Left lung (tissue), 4 donors: ENCODE measurements at regions not wholly inside any gene's neighbourhood (a gene's known extent, or its start where the extent isn't known, plus 50 kb on each side); places are given as distances from the start of the nearest gene placed in this dataset.
"Not testable (repeated sequence)": the region's sequence is repeated elsewhere in the genome, so short reads cannot be mapped to it uniquely, and the experiment has no call there.

ENCODE experiments used
- ATAC-seq: fragments of 200-7000 bp; cut with Tn5 transposase; one replicate; pipeline ENCODE4 v1.9.1; 2020; ENCODE audit warnings: moderate library complexity
- DNase-seq, 4 donors: peaks; one replicate each; pipeline ENCODE4 v3.0.0-alpha.2; 2013 to 2020
- H3K27ac ChIP-seq, 2 donors: fragments of 200-600 bp; sonication (generic) in 1 of 2; one replicate each; pipeline versions ENCODE4 v1.5.0 to v1.8.0; 2020 to 2021
- H3K27me3 ChIP-seq, 2 donors: fragments of 200-600 bp; sonication (generic) in 1 of 2; one replicate each; pipeline versions ENCODE4 v1.5.0 to v1.8.0; 2020 to 2021
- H3K36me3 ChIP-seq, 2 donors: fragments of 200-600 bp; sonication (generic) in 1 of 2; one replicate each; pipeline versions ENCODE4 v1.5.0 to v1.8.0; 2020 to 2021
- H3K4me1 ChIP-seq, 2 donors: fragments of 200-600 bp; one replicate each; pipeline ENCODE4 v1.8.0; 2021
- H3K4me3 ChIP-seq, 2 donors: fragments of 200-600 bp; sonication (generic) in 1 of 2; one replicate each; pipeline versions ENCODE4 v1.5.0 to v1.8.0; 2020 to 2021; ENCODE audit warnings: mild to moderate bottlenecking in 1 of 2
- H3K9me3 ChIP-seq, 2 donors: fragments of 200-600 bp; sonication (generic) in 1 of 2; one replicate each; pipeline versions ENCODE4 v1.5.0 to v1.8.0; 2020 to 2021
- intact Hi-C, 2 donors: fragments of 100-400 bp; cut with DNase I; formaldehyde crosslinking; loops; one replicate each; pipeline versions ENCODE4 v1.11.2 to v1.14.2; 2022
- TF ChIP-seq, protein P1 (sequence below), 2 donors: fragments of 200-600 bp; sonication (generic) in 1 of 2; IDR thresholded peaks; one replicate each; pipeline versions ENCODE4 v1.5.0 to v1.8.0; 2021; ENCODE audit warnings: antibody characterized with exemption in 2 of 2
- donor health status: DM: no; HTN: yes; CAD: no.
- donor health status: DM: no; HTN: no; CAD: no.

DNA sequence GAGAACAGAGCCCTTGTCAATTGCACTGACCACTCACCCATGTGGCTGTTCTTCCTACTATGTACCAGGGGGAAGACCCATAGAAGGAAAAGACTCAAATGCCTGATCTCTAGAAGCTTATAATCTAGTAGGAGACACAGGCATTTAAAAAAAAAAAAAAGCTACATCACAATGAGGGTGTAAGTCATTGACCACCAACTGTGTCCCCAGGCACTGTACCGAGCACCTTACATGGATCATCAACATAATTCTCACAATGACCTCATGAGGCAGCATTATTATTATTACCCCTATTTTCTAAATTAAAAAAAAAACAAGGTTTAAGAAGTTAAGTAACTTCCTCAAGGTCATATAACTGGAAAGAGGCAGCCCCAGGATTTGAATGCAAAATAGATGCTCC is 247.4 kb downstream of the SHOX2 start:
- ATAC-seq, result no peak
- H3K9me3 ChIP-seq, result no peaks in the 10 kb centered on the region

DNA sequence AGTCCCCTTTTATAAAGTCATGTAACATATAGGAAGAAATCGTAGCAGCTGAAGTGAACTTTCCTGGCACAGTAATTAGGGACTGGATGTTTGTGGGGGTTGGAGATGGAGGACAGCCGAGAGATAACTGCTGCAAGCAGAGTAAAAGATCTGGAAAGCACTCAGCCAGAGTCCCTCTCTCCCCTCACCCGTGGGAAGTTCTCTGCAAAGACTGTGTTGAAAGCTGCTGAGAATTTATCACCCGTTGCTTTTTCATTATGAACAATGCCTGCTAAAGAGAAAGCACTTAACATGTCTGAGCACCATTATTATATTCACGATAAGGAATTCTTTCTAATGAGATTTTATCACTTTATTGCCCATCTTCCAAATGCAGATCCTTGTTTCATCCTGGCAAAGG is 248.8 kb downstream of the SHOX2 start:
- Histone ChIP-seq H3K9me3 (no peaks in the 10 kb centered on the region), H3K36me3 (no peaks in the 10 kb centered on the region), H3K27ac (no peak overlapping the region), H3K27me3 (no peaks in the 10 kb centered on the region), H3K4me3 (no peak overlapping the region), H3K4me1 (no peaks in the 10 kb centered on the region)
- ATAC-seq, result no peak
- no peak for DNase-seq
- TF ChIP-seq, protein P1, sequence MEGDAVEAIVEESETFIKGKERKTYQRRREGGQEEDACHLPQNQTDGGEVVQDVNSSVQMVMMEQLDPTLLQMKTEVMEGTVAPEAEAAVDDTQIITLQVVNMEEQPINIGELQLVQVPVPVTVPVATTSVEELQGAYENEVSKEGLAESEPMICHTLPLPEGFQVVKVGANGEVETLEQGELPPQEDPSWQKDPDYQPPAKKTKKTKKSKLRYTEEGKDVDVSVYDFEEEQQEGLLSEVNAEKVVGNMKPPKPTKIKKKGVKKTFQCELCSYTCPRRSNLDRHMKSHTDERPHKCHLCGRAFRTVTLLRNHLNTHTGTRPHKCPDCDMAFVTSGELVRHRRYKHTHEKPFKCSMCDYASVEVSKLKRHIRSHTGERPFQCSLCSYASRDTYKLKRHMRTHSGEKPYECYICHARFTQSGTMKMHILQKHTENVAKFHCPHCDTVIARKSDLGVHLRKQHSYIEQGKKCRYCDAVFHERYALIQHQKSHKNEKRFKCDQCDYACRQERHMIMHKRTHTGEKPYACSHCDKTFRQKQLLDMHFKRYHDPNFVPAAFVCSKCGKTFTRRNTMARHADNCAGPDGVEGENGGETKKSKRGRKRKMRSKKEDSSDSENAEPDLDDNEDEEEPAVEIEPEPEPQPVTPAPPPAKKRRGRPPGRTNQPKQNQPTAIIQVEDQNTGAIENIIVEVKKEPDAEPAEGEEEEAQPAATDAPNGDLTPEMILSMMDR (IDR thresholded peaks at IDR 0.05), result no peak
- intact Hi-C loops, result no loop called here

More for the DNA sequence above, 247.4 kb downstream of the SHOX2 start:
- no peak overlapping the region for H3K4me3 ChIP-seq
- no peak overlapping the region for H3K27ac ChIP-seq
- H3K4me1 ChIP-seq, result no peaks in the 10 kb centered on the region
- intact Hi-C loops, result no loop called here
- H3K27me3 ChIP-seq, result no peaks in the 10 kb centered on the region
- no peaks in the 10 kb centered on the region for H3K36me3 ChIP-seq
- DNase-seq, result no peak
- TF ChIP-seq, protein P1 (IDR thresholded peaks at IDR 0.05), result no peak

DNA sequence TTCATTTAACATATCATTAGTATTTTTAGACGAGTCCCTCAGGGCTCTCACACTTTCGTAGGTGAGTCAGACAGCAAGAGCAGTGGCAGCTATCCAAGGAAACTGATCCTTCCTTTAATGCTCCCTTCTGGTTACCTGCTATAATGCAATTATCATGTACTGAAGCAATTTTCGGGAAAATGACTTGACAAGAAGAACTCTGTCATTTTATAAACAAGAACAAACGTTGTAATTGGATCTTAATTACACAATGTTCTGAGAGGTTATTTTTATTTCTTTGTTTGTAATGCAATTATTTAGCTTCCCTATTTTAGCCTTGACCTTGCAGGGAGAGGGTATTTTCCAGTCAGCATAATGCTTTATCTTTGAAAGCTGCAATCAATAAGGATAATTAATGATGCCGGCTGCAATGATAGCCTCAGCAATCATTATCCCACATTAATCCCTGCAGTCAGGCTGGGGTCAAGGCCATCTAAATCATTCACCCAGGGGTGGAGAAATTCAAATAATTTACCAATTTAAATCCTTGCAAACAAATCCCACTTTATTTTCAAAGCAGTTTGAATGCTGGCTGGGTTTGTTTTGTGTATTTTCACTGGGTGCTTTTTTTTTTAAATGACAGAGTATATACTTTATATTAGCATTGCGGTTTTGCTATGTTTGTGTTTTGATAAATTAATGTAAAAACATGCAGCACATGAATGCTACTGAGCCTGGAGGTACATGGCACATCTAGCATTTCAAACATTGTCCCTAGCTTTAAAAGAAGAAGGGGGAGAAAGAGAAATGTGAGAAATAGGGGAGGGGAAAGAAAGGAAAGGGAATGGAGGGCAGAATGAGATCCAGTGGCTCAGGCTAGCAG is 249.9 kb downstream of the SHOX2 start:
- H3K27me3 ChIP-seq, result no peaks in the 10 kb centered on the region
- H3K9me3 ChIP-seq, result no peaks in the 10 kb centered on the region
- no peak overlapping the region for H3K4me3 ChIP-seq
- TF ChIP-seq, protein P1 (IDR thresholded peaks at IDR 0.05), result no peak
- DNase-seq (no peak), ATAC-seq (no peak)
- intact Hi-C loops, result no loop called here
- no peaks in the 10 kb centered on the region for H3K36me3 ChIP-seq
- no peaks in the 10 kb centered on the region for H3K4me1 ChIP-seq
- no peak overlapping the region for H3K27ac ChIP-seq

DNA sequence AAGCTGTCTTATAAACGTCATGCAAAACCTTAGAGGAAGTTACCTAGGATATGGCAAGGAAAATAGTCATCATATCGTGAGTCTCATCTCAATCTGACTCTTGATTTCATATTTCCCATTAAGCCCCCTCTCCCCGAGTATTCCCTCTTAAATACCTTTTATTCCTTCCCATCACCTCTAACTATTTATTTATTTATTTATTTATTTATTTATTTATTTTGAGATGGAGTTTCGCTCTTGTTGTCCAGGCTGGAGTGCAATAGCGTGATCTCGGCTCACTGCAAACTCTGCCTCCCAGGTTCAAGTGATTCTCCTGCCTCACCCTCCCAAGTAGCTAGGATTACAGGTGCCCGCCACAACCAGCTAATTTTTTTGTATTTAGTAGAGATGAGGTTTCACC is 260.4 kb downstream of the SHOX2 start:
- ATAC-seq, intact Hi-C loops, H3K9me3 ChIP-seq, H3K27me3 ChIP-seq, H3K4me3 ChIP-seq, H3K4me1 ChIP-seq, H3K36me3 ChIP-seq, H3K27ac ChIP-seq, DNase-seq: not testable (repeated sequence)

DNA sequence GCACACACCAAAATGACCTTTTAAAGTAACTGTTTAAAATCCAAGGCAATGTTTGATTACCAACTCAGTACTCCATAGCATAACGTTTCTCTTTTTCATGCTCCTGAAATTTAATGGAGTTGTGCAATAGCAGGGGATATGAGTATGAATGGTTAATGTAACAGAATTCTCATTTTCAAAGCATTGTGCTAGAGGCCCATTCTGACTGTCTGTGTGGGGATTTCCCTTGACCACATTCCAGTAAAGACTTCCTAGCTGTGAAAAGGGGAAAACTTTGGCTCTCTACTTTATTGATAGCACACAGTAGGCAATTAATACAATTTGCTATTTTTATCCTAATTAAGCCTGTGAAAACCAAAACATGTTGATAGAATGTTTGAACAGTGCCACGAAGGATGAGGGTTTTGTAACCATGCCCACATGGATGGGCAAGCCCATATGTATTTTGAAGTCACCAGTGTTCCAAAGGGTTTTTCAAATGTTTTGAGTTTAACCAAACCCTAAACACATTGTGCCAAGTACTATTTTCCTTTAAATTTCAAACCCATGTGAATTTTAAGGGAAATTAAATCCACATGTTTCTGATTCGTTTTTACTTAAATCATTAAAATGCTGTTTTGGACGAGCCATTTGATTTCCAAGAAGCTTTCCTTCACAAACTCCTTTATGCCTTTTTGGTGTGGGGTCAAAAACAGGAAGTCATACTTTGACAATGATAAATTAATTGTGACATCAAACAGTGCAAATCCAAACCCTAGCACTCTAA is 261.2 kb downstream of the SHOX2 start:
- ATAC-seq (no peak), DNase-seq (no peak)
- H3K27ac ChIP-seq, result no peak overlapping the region
- no peak overlapping the region for H3K4me3 ChIP-seq
- TF ChIP-seq, protein P1 (IDR thresholded peaks at IDR 0.05), result no peak
- intact Hi-C loops, result no loop called here
- H3K4me1 ChIP-seq, result no peaks in the 10 kb centered on the region
- H3K9me3 ChIP-seq, result no peaks in the 10 kb centered on the region
- no peaks in the 10 kb centered on the region for H3K27me3 ChIP-seq
- H3K36me3 ChIP-seq, result no peaks in the 10 kb centered on the region
